HG02571 (cell line): ENCODE measurements at regions not wholly inside any gene's neighbourhood (a gene's known extent, or its start where the extent isn't known, plus 50 kb on each side); places are given as distances from the start of the nearest gene placed in this dataset.
"Not testable (repeated sequence)": the region's sequence is repeated elsewhere in the genome, so short reads cannot be mapped to it uniquely, and the experiment has no call there.

Source experiments
- ATAC-seq: cut with Tn5 transposase; IDR thresholded peaks from one replicate; pipeline ENCODE4 v1.9.1; 2021; ENCODE audit warnings: mild to moderate bottlenecking, moderate library complexity; ENCODE audit not compliant: unreplicated experiment

DNA sequence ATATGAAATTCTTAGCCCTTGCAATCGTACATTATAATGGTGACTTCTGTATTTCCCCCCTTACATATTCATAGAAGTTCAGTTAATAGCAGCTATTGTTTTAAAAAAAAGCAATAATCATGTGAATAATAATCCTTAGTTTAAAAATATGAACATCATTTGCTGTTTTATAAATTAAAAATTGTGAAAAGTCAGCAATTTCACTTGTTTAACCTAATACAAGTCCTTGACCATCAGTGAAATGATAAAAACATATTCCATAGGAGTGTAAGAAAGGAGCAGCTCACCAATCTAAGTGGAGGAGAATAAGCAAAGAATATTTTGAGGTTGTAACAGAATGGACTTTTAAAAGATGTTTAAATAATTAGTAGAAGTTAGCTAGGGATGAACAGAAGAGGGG lies 650.2 kb downstream of the SUCLG1 start:
- ATAC-seq, result no peak

DNA sequence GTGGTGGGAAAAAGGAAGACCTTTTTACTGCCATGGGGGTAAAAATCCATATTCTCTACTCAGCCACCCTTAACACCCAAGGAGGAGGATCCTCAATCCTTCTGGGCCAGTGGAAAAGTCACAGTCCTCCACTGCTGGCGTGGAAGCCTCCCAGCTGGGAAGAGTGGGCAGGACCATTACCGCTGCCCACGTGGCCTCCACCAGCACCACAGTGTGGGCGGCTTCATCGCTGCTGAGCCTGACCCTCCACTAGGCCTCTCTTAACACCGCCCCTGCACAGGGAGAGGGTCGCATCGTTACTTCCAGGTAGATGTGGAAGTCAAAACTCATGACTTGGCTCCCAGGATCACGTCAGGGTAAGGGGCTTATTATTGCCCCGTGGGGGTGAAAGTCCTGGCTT lies 656.5 kb downstream of the SUCLG1 start:
- no peak for ATAC-seq

DNA sequence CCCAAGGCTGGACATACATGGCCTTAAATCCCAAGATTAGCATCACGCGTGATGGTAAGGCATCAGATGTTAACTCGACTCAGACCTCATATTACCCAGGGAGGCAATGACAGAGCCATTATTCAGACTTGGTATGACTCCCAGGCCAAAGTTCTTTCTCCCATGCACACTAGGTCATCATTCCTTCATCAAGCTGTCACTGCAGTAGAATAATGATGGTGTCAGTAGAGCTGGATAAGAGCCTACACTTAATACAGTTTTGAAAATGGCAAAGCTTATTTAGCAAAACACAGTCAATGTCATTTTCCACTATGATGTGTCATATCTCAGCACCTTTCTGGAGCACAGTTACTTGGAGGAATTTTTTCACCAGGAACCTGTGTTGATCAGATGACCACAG lies 663.3 kb downstream of the SUCLG1 start:
- no peak for ATAC-seq

DNA sequence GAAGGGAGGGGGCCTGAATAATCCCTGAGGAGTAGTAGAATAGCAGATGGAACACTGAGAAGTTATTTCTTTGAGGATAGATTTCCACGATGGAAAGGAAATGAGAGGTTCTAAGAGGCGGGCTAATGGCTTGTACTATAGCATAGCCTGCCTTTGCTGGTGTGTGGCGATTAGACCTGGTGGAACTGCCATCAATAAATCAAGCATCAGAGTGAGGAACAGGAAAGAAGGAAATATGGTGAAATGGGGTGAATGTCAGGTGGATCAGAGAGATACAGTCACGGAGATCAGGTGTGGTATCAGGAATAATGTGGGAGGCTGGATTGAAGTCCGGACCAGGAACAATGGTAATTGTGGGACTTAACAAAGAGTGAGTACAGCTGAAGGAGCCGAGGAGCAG lies 668.6 kb downstream of the SUCLG1 start:
- not testable (repeated sequence) for ATAC-seq

DNA sequence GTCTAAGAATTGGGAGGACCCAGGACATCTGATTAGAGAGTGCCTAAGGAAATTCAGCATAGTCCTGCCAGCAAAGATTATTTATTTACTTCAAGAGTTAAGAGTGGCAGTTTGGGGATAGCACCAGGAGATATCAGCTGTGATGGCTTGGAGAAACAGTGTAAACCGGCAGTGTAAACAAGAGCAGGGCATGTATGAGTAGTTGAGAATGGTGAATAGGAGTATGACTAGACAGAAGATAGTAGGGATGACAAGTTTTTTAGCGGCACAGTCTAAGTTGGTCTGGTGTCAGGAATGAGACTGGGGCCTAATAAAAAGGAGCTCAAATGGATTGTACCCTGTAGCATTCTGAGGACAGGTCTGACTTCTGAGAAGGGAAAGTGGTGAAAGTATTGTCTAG lies 669.4 kb downstream of the SUCLG1 start:
- ATAC-seq, result not testable (repeated sequence)

DNA sequence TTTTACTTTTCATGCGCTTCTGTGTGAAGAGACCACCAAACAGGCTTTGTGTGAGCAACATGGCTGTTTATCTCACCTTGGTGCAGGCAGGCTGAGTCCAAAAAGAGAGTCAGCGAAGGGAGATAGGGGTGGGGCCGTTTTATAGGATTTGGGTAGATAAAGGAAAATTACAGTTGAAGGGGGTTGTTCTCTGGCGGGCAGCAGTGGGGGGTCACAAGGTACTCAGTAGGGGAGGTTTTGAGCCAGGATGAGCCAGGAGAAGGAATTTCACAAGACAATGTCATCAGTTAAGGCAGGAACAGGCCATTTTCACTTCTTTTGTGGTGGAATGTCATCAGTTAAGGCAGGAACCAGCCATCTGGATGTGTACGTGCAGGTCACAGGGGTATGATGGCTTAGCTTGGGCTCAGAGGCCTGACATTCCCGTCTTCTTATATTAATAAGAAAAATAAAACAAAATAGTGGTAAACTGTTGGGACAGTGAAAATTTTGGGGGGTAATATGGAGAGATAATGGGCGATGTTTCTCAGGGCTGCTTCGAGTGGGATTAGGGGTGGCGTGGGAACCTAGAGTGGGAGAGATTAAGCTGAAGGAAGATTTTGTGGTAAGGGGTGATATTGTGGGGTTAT lies 670.0 kb downstream of the SUCLG1 start:
- not testable (repeated sequence) for ATAC-seq

DNA sequence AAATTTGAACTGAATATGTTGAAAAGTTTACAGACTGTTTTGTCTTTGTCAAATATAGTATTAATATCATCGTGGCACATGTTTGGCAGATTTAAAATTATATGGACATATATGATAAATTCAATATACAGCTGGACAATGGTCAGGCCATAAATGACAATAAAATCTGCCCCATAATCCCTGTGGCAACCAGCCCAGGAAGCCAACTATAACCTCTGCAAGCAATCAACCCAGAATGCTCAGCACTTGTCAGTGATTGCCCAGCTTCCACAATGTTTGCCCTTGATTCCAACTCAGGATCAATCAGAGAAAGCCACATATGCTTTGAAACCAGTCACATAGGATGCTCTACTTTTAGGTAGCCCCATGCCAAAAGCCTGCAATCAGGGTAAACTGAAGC lies 671.9 kb downstream of the SUCLG1 start:
- ATAC-seq, result no peak

DNA sequence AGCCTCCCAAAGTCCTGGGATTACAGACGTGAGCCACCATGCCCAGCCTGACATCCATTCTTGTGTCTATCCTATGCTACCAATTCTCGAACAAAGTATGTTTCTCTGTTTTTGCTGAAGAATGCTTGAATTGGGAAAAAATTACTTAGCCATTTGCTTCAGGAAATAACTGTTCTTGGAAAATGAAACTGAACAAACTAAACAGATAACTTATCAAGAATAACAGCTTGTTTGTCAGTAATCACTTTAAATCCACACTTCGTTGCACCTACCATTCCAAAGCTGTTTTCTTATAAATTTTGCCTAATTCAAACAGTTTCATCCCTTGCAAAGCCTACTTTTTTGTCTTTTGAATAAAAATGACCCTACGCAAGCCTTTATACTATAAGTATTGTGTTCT lies 672.9 kb downstream of the SUCLG1 start:
- no peak for ATAC-seq

DNA sequence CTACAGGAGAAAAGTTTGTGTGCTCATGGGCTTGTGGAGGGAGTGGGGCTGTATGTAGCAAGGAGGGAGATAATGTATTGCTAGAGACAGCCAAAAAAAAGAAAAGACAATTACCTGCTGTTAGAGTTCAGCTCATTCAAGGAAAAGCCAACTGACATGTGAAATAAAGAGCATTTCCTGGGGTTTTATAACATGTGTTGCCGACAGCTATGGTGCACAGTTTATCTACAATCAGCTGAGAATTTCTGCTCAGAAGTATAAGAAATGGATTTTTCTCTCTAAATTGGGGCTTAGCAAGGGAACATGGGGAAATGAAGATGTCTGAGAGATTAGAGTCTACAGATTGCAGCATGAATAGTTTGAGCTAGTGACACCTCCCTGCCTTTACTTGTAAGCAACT lies 674.1 kb downstream of the SUCLG1 start:
- ATAC-seq, result no peak

DNA sequence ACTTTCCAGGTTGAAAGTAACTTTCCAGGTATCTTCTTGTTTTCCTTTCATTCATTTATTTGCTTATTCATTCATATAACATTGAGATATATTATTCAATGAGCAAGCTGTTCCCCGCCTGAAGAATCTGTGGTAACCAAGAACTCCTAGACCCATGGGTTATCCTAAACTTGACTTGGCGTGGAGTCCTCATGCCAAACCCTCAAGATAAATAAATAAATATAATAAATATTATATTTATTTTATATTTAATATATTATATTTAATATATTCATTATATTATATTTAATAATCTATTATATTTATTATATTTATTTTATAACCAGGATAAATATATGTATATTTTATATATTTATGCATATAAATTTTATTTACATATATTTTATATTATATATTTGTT lies 674.8 kb downstream of the SUCLG1 start:
- ATAC-seq, result no peak

DNA sequence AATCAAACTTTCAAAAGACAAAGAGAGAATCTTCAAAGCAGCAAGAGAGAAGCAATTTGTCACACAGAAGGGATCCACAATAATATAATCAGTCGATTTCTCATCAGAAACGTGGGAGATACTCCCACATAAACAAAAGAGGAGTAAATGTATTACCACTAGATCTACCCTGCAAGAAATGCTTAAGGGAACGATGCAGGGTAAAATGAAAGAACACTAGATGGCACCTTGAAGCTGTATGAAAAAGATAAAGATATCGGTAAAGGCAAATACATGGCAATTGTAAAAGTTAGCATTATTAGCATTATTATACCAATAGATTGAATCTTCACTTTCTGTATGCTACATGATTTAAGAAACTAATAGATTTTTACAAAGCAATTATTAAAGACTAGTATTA lies 677.0 kb downstream of the SUCLG1 start:
- no peak for ATAC-seq

DNA sequence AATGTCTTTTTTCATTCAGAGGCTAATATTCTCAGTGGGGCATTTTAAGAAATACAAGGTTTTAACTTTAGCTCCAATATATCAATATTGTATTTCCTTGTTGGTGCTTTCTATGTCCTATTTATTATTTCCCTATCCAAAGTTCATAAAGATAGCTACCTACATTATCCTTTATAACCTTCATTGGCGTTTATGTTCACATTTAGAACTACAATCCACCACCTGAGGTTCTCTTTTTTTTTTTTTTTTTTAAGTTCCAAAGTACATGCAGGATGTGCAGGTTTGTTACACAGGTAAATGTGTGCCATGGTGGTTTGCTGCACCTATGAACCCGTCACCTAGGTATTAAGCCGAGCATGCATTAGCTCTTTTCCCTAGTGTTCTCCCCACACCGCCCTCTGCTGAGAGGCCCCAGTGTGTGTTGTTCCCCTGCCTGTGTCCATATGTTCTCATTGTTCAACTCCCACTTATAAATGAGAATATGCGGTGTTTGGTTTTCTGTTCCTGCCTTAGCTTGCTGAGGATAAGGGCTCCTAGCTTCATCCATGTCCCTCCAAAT lies 694.6 kb downstream of the SUCLG1 start:
- no peak for ATAC-seq

DNA sequence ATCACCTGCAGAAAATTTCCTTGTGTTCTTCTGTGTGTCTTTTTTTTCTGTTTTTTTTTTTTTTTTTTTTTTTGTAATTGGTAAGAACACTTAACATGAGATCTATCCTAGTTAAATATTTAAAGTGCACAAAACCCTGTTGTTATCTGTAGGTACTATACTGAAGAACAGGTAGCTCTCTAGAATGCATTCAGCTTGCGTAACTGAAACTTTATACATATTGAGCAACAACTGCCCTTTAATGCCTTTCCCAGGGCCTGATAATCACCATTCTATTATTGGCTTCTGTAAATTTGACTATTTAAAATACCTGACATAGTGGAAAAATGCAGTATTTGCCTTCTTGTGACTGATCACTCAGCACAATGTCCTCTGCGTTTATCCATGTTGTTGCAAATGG lies 701.8 kb downstream of the SUCLG1 start:
- no peak for ATAC-seq

DNA sequence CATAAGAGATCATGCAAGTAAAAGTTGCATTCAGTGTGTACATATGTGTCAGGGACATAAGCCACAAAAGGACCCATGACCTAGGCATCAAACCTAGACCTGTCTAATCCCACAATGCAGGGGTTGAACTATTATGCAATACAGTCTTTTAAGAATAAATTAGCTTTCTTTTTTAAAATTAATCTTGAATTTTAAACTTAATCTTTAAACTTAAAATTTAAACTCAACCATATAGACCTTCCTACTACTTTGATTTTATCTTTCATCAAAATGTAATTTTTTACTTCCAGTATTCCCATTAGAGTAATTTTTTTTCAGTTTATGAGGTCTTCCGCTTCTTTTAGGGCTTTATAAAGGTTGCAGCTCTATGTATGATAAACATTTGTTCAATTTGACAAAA lies 702.9 kb downstream of the SUCLG1 start:
- no peak for ATAC-seq

DNA sequence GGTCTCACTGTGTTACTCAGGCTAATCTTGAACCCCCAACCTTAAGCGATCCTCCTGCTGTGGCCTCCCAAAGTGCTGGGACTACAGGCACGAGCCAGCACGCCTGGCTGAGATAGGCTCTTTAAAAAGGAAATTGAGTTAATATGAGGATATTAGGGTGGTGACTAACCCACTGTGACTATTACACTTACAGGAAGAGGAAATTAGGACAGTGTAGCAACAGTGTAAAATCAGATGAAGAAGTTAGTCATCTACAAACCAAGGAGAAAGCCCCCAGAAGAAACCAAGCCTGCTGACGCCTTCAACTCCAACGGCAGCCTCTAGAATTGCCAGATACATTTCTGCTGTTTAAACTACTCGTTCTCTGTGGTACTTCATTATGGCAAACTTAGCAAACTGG lies 711.9 kb downstream of the SUCLG1 start:
- ATAC-seq, result no peak

DNA sequence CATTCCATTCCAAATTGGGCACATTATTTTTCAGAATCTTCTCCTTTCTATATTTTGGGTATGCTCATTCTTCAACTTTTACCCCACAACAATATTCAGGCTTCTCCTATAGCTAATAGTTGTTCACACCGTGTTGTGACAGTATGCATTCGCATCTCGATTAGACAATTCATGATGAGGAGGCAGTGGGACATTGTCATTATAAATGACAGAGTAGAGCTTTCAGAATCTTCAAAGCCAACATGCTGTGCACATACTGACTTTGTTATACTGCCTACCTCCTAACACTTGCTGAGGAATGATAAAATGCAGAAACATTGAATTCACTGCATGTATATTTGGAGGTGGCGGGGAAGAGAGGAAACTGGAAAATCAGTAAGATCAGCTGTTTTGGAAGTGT lies 714.2 kb downstream of the SUCLG1 start:
- ATAC-seq, result no peak

DNA sequence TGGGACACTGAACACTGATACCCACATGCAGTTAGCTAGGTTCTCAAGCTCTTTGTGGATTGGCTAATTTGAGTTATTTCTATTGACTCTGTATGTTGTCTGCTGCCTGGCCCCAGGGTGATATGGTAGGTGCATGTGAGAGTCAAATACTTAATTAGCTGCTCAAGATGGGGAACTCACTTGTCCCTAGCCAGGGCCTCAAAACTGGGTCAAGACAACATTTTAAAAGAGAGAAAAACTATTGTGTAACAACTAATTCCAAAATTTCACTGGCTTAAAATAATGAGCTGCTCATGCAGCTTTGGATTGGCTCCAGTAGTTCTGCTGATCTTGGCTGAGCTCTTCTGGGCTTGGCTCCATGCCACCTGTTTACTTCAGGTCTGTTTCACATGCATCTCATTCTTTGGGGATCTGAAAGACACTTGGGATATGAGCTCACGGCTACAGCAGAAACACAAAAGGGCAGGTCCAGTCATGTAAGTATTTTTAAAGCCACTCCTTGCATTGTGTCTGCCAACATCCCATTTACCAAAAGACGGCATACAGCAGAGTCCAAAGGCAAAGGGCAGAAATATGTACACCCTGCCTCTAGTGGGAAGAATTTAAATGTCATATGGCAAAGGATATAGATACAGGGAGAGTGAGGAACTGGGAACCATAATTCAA lies 716.8 kb downstream of the SUCLG1 start:
- ATAC-seq, result no peak

DNA sequence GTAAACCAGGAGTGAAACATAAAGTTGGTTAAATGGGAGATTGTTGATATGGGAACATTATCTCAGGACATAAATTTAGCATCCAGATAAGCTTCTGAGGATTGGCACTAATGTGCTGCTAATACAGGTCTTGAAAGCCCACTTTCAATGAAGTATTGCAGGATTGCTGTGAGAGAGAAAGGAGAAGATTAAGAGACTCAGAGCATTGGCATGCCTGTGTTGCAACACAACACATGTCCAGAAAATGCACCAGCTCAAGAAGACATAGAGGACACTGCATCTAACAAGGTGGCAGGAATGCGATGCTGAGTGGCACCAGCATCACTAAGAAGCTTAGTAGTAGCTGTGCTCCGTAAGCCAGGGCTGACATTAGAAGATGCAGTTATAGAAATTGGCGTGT lies 728.9 kb downstream of the SUCLG1 start:
- ATAC-seq, result no peak

DNA sequence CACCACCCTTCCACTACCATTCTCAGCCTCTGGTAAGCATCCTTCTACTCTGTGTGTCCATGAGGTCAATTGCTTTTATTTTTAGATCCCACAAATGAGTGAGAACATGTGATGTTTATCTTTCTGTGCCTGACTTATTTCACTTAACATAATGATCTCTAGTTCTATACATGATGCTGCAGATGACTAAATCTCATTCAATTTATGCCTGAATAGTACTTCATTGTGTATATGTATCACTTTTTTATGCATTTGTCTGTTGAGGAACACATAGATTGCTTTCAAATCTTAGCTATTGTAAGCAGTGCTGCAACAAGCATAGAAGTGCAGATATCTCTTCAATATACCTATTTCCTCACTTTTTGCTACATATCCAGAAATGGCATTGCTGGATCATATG lies 733.3 kb downstream of the SUCLG1 start:
- ATAC-seq, result no peak

DNA sequence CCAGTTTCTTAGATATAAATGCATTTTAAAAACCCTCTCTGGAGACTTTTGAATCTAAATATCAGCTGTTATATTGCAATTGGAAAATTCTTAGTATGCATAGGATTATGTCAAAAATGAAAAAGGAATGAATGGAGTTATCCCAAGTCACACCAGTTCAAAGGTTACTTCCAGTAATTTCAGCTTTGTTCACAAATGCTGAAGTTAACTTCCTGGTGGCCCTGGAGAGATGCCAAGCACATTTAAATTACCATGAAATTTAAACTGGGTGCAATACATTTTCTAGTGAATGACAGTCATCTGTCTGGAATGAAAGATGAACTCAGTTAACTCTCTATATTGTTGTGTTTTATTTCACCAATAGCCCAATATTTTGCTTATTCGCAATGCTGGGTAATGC lies 753.9 kb downstream of the SUCLG1 start:
- no peak for ATAC-seq

DNA sequence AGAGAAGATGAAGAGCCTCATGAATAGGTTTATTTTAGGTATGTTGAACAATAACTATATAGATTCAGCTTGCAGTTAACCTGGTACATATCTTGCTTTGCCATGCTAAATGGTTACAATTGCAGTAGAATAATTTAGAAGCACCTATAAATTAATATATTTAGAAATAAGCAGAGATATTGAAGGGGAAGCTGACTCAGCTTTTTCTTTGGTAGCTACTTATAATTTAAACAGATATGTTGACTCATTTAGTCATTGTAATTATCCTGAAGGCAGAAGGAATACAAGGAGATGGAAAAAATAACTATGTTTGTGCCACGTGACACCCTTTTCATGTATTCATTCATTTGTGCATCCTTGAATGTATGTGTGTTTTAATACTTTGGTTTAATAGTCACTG lies 755.5 kb downstream of the SUCLG1 start:
- ATAC-seq, result no peak

DNA sequence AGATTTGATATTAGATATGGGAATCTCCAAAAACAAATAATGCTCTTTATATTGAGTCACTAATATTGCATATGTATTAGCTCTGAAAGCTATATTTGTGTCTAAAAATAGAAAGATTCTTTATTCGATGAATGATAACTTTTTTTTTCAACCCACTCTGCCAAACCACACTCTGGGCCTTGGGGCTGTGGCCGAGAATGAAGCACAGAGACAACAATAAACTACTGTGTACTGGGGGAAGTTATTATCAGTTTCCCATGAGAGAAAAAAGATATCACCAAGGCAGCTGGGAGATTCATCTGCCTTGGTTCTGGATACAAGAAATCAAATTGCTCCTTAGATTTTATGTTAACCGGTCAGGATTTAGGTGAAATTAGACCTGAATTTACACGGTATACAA lies 762.2 kb downstream of the SUCLG1 start:
- ATAC-seq, result no peak

DNA sequence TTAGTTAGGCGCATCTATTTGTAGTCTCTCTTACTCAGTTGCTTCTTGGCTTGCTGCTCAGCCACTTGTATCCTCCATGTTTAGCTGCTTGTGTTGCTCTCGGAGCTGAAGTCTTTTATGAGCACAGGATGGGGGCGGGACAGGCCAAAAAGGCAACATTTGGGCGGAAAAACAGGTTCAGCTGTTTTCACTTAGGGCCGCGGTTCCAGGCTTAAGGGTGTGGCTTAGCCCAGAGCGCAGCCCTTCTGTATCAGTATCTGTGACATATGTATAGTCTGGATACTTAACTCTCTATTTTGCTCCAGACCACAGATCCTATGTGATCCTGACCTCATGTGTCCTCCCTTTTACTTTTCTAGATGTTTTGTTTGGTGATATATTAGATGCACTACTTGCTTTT lies 763.5 kb downstream of the SUCLG1 start:
- ATAC-seq, result no peak
